Amniotic epithelial cell (primary cell): ENCODE measurements at regions not wholly inside any gene's neighbourhood (a gene's known extent, or its start where the extent isn't known, plus 50 kb on each side); places are given as distances from the start of the nearest gene placed in this dataset.
"Not testable (repeated sequence)": the region's sequence is repeated elsewhere in the genome, so short reads cannot be mapped to it uniquely, and the experiment has no call there.

Experiments used
- DNase-seq: peaks from one replicate; pipeline ENCODE4 v3.0.0-alpha.2; 2010; ENCODE audit warnings: low read depth

GRCh38 chr12:13562915-13563742 lies 366.6 kb downstream of the EMP1 start:
- DNase-seq: no peak

- no peak for DNase-seq
Observed at GRCh38 chr12:13561923-13562322, 365.4 kb downstream of the EMP1 start.

GRCh38 chr12:13559318-13559978 lies 362.9 kb downstream of the EMP1 start:
- DNase-seq: no peak

GRCh38 chr12:13552830-13553229 lies 356.3 kb downstream of the EMP1 start:
- no peak for DNase-seq

GRCh38 chr12:13547283-13547682 lies 350.8 kb downstream of the EMP1 start:
- no peak for DNase-seq

- no peak for DNase-seq
Observed at GRCh38 chr12:13546231-13546630, 349.7 kb downstream of the EMP1 start.

- DNase-seq: no peak
Observed at GRCh38 chr12:13539051-13539450, 342.5 kb downstream of the EMP1 start.

GRCh38 chr12:13538136-13538535 lies 341.6 kb downstream of the EMP1 start:
- no peak for DNase-seq

GRCh38 chr12:13537623-13538022 lies 341.1 kb downstream of the EMP1 start:
- no peak for DNase-seq

GRCh38 chr12:13536219-13536910 lies 339.8 kb downstream of the EMP1 start:
- no peak for DNase-seq

- peak; percentile 8 for DNase-seq
Observed at GRCh38 chr12:13534645-13535398, 338.3 kb downstream of the EMP1 start.

- DNase-seq: no peak
Observed at GRCh38 chr12:13534242-13534641, 337.7 kb downstream of the EMP1 start.

GRCh38 chr12:13530966-13531365 lies 334.4 kb downstream of the EMP1 start:
- no peak for DNase-seq

- not testable (repeated sequence) for DNase-seq
Observed at GRCh38 chr12:13526185-13526921, 329.8 kb downstream of the EMP1 start.

GRCh38 chr12:13523536-13524307 lies 327.2 kb downstream of the EMP1 start:
- DNase-seq: no peak

GRCh38 chr12:13518034-13518433 lies 321.5 kb downstream of the EMP1 start:
- not testable (repeated sequence) for DNase-seq

GRCh38 chr12:13509740-13510139 lies 313.2 kb downstream of the EMP1 start:
- no peak for DNase-seq

GRCh38 chr12:13505636-13506035 lies 309.1 kb downstream of the EMP1 start:
- no peak for DNase-seq

- DNase-seq: no peak
Observed at GRCh38 chr12:13505224-13505623, 308.7 kb downstream of the EMP1 start.

GRCh38 chr12:13504736-13505135 lies 308.2 kb downstream of the EMP1 start:
- DNase-seq: no peak

- peak; percentile 0 for DNase-seq
Observed at GRCh38 chr12:13504074-13504473, 307.5 kb downstream of the EMP1 start.
